Right atrium auricular region (tissue), 2 donors: ENCODE measurements at regions not wholly inside any gene's neighbourhood (a gene's known extent, or its start where the extent isn't known, plus 50 kb on each side); places are given as distances from the start of the nearest gene placed in this dataset.

ENCODE experiments used
- DNase-seq: peaks from one replicate; pipeline ENCODE4 v3.0.0-alpha.2; 2019; ENCODE audit warnings: low spot score
- H3K27ac ChIP-seq, 2 donors: fragments of 200-600 bp; sonication (generic); 1 replicate in 1 of 2; 2 replicates in 1 of 2; pipeline ENCODE4 v1.5.1; 2016 to 2019
- H3K27me3 ChIP-seq, 2 donors: fragments of 200-600 bp; sonication (generic); one replicate each; pipeline versions ENCODE4 v1.5.1 to v1.6.0; 2017 to 2019
- H3K36me3 ChIP-seq: fragments of 200-600 bp; sonication (generic); one replicate; pipeline ENCODE4 v1.5.1; 2016
- H3K4me1 ChIP-seq, 2 donors: fragments of 200-600 bp; sonication (generic); one replicate each; pipeline versions ENCODE4 v1.5.1 to v1.6.0; 2017 to 2019
- H3K4me3 ChIP-seq, 2 donors: fragments of 200-600 bp; sonication (generic); 1 replicate in 1 of 2; 2 replicates in 1 of 2; pipeline ENCODE4 v1.5.1; 2017 to 2019; ENCODE audit warnings: mild to moderate bottlenecking in 1 of 2, moderate library complexity in 1 of 2
- H3K9me3 ChIP-seq, 2 donors: fragments of 200-600 bp; sonication (generic); one replicate each; pipeline ENCODE4 v1.5.1; 2019
- TF ChIP-seq, protein P1 (sequence below), 2 donors: fragments of 200-600 bp; sonication (generic); IDR thresholded peaks; one replicate each; pipeline ENCODE4 v1.5.1; 2019; ENCODE audit warnings: antibody characterized with exemption in 2 of 2

DNA sequence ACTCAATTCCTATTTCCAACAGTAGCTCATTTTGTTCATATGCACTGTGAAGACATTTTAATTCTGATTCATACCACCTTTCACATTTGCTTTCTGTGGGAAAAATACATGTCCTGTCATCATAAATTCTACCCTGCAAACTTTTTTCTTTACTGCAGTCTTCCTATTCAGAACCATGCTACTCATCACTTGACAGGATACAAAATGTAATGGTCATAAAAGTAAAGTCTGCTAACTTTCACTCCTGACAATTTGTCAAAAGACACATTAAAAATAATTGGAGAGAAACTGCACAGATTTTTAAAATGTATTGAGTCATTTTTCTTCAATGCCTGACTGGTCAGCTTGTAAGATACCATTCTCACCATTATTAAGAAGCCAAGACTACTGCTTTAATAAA, 1817.1 kb downstream of the BRINP3 start:
- no peak overlapping the region for H3K27ac ChIP-seq
- TF ChIP-seq, protein P1, sequence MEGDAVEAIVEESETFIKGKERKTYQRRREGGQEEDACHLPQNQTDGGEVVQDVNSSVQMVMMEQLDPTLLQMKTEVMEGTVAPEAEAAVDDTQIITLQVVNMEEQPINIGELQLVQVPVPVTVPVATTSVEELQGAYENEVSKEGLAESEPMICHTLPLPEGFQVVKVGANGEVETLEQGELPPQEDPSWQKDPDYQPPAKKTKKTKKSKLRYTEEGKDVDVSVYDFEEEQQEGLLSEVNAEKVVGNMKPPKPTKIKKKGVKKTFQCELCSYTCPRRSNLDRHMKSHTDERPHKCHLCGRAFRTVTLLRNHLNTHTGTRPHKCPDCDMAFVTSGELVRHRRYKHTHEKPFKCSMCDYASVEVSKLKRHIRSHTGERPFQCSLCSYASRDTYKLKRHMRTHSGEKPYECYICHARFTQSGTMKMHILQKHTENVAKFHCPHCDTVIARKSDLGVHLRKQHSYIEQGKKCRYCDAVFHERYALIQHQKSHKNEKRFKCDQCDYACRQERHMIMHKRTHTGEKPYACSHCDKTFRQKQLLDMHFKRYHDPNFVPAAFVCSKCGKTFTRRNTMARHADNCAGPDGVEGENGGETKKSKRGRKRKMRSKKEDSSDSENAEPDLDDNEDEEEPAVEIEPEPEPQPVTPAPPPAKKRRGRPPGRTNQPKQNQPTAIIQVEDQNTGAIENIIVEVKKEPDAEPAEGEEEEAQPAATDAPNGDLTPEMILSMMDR (IDR thresholded peaks at IDR 0.05) = no peak
- H3K4me1 ChIP-seq = no peaks in the 10 kb centered on the region
- H3K9me3 ChIP-seq = no peaks in the 10 kb centered on the region
- no peaks in the 10 kb centered on the region for H3K36me3 ChIP-seq
- no peaks in the 10 kb centered on the region for H3K27me3 ChIP-seq
- no peak overlapping the region for H3K4me3 ChIP-seq
- no peak for DNase-seq

DNA sequence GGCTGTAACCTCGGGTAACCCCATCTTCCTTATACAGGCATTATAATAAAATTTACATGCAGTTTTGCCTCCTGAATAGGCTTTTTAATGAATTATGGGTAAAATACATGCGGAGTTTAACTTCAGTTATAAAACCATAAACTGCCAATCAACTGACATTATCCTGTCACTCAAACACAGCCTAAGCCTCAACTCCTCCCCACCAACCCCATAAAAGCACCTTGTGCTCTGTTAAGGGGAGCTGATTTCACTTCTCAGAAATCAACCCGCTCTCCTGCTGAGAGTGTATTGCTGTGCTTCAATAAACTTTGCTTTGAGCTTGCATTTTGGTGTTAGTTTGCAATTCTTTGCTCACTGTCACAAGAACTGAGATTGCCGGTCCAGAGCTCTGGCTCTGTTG, 1812.2 kb downstream of the BRINP3 start:
- Histone ChIP-seq H3K36me3 (no peaks in the 10 kb centered on the region), H3K27ac (no peak overlapping the region)
- no peak for DNase-seq

DNA sequence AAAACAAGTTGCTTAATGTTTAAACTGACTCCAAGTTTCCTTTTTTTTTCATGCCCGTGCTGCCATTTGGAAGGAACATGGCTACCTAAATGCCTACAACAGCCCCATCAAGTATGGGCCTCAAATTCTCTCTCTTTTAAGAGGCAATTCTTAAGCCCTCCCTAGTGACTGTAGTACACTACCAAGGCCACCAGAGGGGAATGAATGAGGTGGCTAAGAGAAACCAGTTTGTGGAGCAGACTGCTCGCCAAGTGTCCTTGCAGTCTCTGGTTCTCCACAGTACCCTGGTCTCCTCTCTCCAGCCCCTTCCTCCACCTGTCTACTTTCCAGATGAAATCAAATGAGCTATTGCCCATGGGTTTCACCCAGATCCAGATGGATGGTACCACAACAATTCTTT, 1809.6 kb downstream of the BRINP3 start:
- Histone ChIP-seq H3K4me3 (no peak overlapping the region), H3K27me3 (no peaks in the 10 kb centered on the region), H3K4me1 (no peaks in the 10 kb centered on the region), H3K36me3 (no peaks in the 10 kb centered on the region), H3K27ac (no peak overlapping the region), H3K9me3 (no peaks in the 10 kb centered on the region)
- no peak for DNase-seq
- TF ChIP-seq, protein P1 (IDR thresholded peaks at IDR 0.05) = no peak

More for the DNA sequence above, 1812.2 kb downstream of the BRINP3 start:
- no peaks in the 10 kb centered on the region for H3K27me3 ChIP-seq
- H3K4me3 ChIP-seq = no peak overlapping the region
- TF ChIP-seq, protein P1 (IDR thresholded peaks at IDR 0.05) = no peak
- no peaks in the 10 kb centered on the region for H3K9me3 ChIP-seq
- H3K4me1 ChIP-seq = no peaks in the 10 kb centered on the region

DNA sequence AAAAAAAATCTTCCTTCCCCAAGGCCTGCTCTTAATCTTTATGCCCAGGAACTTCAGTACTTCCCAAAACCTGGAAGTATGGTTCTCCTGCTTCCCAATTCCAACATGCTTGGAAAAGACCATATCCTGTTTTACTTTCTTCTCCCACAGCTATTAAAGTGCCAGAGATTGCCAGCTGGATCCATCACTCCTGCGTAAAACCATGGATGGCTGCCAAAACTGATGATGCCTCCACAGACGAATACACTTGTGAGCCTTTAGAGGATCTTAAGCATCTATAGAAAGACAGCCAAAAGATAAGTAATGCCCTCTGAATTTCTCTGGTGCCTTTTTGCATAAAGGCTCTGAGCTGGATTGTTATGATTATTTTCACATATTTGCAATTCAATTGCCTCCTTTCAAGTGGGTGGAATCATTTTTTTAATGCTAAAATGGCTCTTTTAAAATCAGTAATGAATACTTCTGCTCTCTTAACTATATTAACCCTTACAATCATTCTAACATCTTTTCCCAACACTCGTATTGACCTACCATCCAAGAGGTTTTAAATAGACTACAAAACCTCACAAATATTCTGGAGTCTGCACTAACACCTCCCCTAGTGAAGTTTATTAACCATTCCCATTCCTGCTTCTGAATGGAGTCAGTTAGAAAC, 1807.8 kb downstream of the BRINP3 start:
- TF ChIP-seq, protein P1 (IDR thresholded peaks at IDR 0.05) = no peak
- H3K9me3 ChIP-seq = no peaks in the 10 kb centered on the region
- H3K27ac ChIP-seq = no peak overlapping the region
- no peaks in the 10 kb centered on the region for H3K4me1 ChIP-seq
- no peak for DNase-seq
- H3K27me3 ChIP-seq = no peaks in the 10 kb centered on the region
- no peak overlapping the region for H3K4me3 ChIP-seq
- no peaks in the 10 kb centered on the region for H3K36me3 ChIP-seq

DNA sequence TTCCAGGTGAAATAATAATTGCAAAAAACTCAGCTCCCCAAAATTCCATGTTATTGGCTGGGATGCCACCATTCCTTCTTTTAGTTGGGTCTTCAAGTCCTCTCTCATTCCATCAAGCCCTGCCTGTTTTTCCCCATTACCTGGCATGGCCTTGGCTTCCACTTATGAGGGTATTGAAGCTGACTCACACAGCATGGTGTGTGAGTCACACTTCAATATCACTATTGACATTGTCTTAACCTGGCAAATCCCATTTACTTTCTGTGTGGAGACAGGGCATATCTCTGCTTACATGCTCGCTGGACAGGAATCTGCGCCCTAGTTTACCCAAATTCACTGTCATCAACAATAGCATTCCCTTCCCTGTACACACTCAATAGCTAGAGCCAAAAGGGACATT, 1806.8 kb downstream of the BRINP3 start:
- H3K9me3 ChIP-seq = no peaks in the 10 kb centered on the region
- TF ChIP-seq, protein P1 (IDR thresholded peaks at IDR 0.05) = no peak
- no peaks in the 10 kb centered on the region for H3K4me1 ChIP-seq
- no peak overlapping the region for H3K27ac ChIP-seq
- no peaks in the 10 kb centered on the region for H3K27me3 ChIP-seq
- no peak for DNase-seq
- no peak overlapping the region for H3K4me3 ChIP-seq
- H3K36me3 ChIP-seq = no peaks in the 10 kb centered on the region

DNA sequence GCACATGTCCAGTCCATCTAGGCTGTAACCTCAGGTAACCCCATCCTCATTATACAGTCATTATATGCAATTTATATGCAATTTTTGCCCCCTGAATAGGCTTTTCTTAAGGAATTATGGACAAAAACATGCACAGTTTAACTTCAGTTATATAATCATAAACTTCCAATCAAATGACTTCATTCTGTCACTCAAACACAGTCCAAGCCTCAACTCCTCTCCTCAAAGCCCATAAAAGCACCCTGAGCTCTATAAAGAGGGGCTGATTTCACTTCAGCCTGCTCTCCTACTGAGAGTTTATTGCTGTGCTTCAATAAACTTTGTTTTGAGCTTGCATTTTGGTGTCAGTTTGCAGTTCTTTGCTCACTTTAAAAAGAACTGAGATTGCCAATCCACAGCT, 1805.5 kb downstream of the BRINP3 start:
- Histone ChIP-seq H3K4me3 (no peak overlapping the region), H3K27me3 (no peaks in the 10 kb centered on the region), H3K9me3 (no peaks in the 10 kb centered on the region), H3K36me3 (no peaks in the 10 kb centered on the region), H3K27ac (no peak overlapping the region), H3K4me1 (no peaks in the 10 kb centered on the region)
- TF ChIP-seq, protein P1 (IDR thresholded peaks at IDR 0.05) = no peak
- DNase-seq = no peak
